Spleen (tissue), 11 donors: ENCODE measurements at regions not wholly inside any gene's neighbourhood (a gene's known extent, or its start where the extent isn't known, plus 50 kb on each side); places are given as distances from the start of the nearest gene placed in this dataset.

Experiments used
- DNase-seq: peaks from one replicate; pipeline ENCODE4 v3.0.0-alpha.2; 2020
- H3K27ac ChIP-seq, 8 donors: fragments of 200-600 bp; sonication (generic) in 7 of 8; 1 replicate in 4 of 8; 2 replicates in 4 of 8; pipeline versions ENCODE4 v1.5.0 to v1.8.0; 2016 to 2021; ENCODE audit warnings: inconsistent platforms in 4 of 8, mild to moderate bottlenecking in 4 of 8, moderate library complexity in 1 of 8
- H3K27me3 ChIP-seq, 7 donors: fragments of 200-600 bp; sonication (generic) in 6 of 7; replicated peaks in 1 of 7; 1 replicate in 4 of 7; 2 replicates in 3 of 7; pipeline versions ENCODE4 v1.5.0 to v1.8.0; 2016 to 2021; ENCODE audit warnings: inconsistent platforms in 3 of 7, mild to moderate bottlenecking in 1 of 7
- H3K36me3 ChIP-seq, 6 donors: fragments of 200-600 bp; sonication (generic) in 5 of 6; 1 replicate in 4 of 6; 2 replicates in 2 of 6; pipeline versions ENCODE4 v1.5.0 to v1.8.0; 2016 to 2021; ENCODE audit warnings: inconsistent platforms in 2 of 6
- H3K4me1 ChIP-seq, 6 donors: fragments of 200-600 bp; sonication (generic) in 5 of 6; 1 replicate in 3 of 6; 2 replicates in 3 of 6; pipeline versions ENCODE4 v1.5.0 to v1.8.0; 2016 to 2021; ENCODE audit warnings: inconsistent platforms in 3 of 6
- H3K4me3 ChIP-seq, 8 donors: fragments of 200-600 bp; sonication (generic) in 7 of 8; 1 replicate in 4 of 8; 2 replicates in 4 of 8; pipeline versions ENCODE4 v1.5.0 to v1.8.0; 2016 to 2021; ENCODE audit warnings: inconsistent platforms in 4 of 8, mild to moderate bottlenecking in 4 of 8, moderate library complexity in 2 of 8
- H3K9me3 ChIP-seq, 8 donors: fragments of 200-600 bp; sonication (generic) in 7 of 8; 1 replicate in 4 of 8; 2 replicates in 4 of 8; pipeline versions ENCODE4 v1.5.0 to v1.8.0; 2016 to 2021; ENCODE audit warnings: inconsistent platforms in 4 of 8
- CTCF ChIP-seq, 11 experiments: fragments of 200-600 bp in 7 of 11; fragments of 450-650 bp in 4 of 11; sonication (generic) in 4 of 11; IDR thresholded peaks in 8 of 11; conservative IDR thresholded peaks in 3 of 11; 1 replicate in 7 of 11; 2 replicates in 4 of 11; pipeline versions ENCODE4 v1.4.0 to v1.8.0; 2016 to 2021; ENCODE audit warnings: antibody characterized with exemption in 11 of 11, inconsistent platforms in 4 of 11, mild to moderate bottlenecking in 1 of 11
- POLR2A ChIP-seq, 3 donors: fragments of 450-650 bp; IDR thresholded peaks; one replicate each; pipeline ENCODE4 v1.5.1; 2017; ENCODE audit warnings: antibody characterized with exemption in 3 of 3, mild to moderate bottlenecking in 1 of 3
- POLR2AphosphoS5 ChIP-seq, 3 donors: sonication (generic); formaldehyde crosslinking; IDR thresholded peaks; one replicate each; pipeline ENCODE4 v1.5.1; 2017; ENCODE audit warnings: antibody characterized with exemption in 3 of 3
- WGBS, 5 donors: extraction: QIAGEN DNeasy Blood & Tissue Kit in 3 of 5; methylation state at CpG; one replicate each; pipeline versions ENCODE4 v1.1.5 to v1.1.7; 2013 to 2018; 5-methylcytosine and 5-hydroxymethylcytosine counted together
- intact Hi-C: fragments of 100-400 bp; cut with DNase I; formaldehyde crosslinking; loops from one replicate; pipeline ENCODE4 v1.15.0; 2023; ENCODE audit warnings: low total_unique reads
- donor health status: healthy with polysubstance abuse.
- donor health status: DM: no; HTN: no; CAD: no; lungs with moderate emphysema.
- donor health status: DM: no; HTN: no; CAD: no.
- donor health status: Bipolar disorder and iron deficiency.
- donor health status: healthy.
- donor health status: DM: no; HTN: no; CAD: no.
- donor health status: DM: yes; HTN: yes; CAD: no.

GRCh38 chr3:76010252-76010651 lies 224.9 kb upstream of the ZNF717 start:
- intact Hi-C loops, result no loop called here
- Histone ChIP-seq H3K9me3 (peaks cover 0 to 13% (median 0%) of the 10 kb centered on the region in 8 donors), H3K27me3 (no peaks in the 10 kb centered on the region), H3K4me3 (no peak overlapping the region), H3K27ac (no peak overlapping the region), H3K4me1 (no peaks in the 10 kb centered on the region), H3K36me3 (no peaks in the 10 kb centered on the region)
- WGBS, 5 donors, result 59 to 75% (median 72%) methylated on average over 3 of the region's 3 CpGs
- TF ChIP-seq CTCF (IDR thresholded peaks at IDR 0.05 in 8 of 11, conservative IDR thresholded peaks at IDR 0.05 in 3 of 11), result no peak
- no peak for TF ChIP-seq POLR2AphosphoS5 (IDR thresholded peaks at IDR 0.05)
- no peak for TF ChIP-seq POLR2A (IDR thresholded peaks at IDR 0.05)
- DNase-seq, result no peak

GRCh38 chr3:76011121-76011520 lies 225.8 kb upstream of the ZNF717 start:
- peaks cover 0 to 13% (median 0%) of the 10 kb centered on the region in 8 donors for H3K9me3 ChIP-seq
- H3K27me3 ChIP-seq, result no peaks in the 10 kb centered on the region
- intact Hi-C loops, result no loop called here
- no peaks in the 10 kb centered on the region for H3K4me1 ChIP-seq
- no peak for DNase-seq
- H3K27ac ChIP-seq, result no peak overlapping the region
- TF ChIP-seq CTCF (IDR thresholded peaks at IDR 0.05 in 8 of 11, conservative IDR thresholded peaks at IDR 0.05 in 3 of 11), result no peak
- TF ChIP-seq POLR2A (IDR thresholded peaks at IDR 0.05), result no peak
- TF ChIP-seq POLR2AphosphoS5 (IDR thresholded peaks at IDR 0.05), result no peak
- no peak overlapping the region for H3K4me3 ChIP-seq
- no peaks in the 10 kb centered on the region for H3K36me3 ChIP-seq
- WGBS, 5 donors, result 80 to 87% (median 86%) methylated on average over 6 of the region's 6 CpGs

- WGBS, 5 donors, result 92 to 99% (median 94%) methylated on average over 2 of the region's 2 CpGs
- H3K27ac ChIP-seq, result no peak overlapping the region
- H3K9me3 ChIP-seq, result peaks cover 0 to 13% (median 0%) of the 10 kb centered on the region in 8 donors
- TF ChIP-seq POLR2AphosphoS5 (IDR thresholded peaks at IDR 0.05), result no peak
- no peak for TF ChIP-seq POLR2A (IDR thresholded peaks at IDR 0.05)
- no peak for TF ChIP-seq CTCF (IDR thresholded peaks at IDR 0.05 in 8 of 11, conservative IDR thresholded peaks at IDR 0.05 in 3 of 11)
- H3K27me3 ChIP-seq, result no peaks in the 10 kb centered on the region
- intact Hi-C loops, result no loop called here
- no peaks in the 10 kb centered on the region for H3K4me1 ChIP-seq
- H3K4me3 ChIP-seq, result no peak overlapping the region
- no peaks in the 10 kb centered on the region for H3K36me3 ChIP-seq
- DNase-seq, result no peak
Measured at GRCh38 chr3:76015496-76015895, 230.1 kb upstream of the ZNF717 start.

- intact Hi-C loops, result no loop called here
- no peak overlapping the region for H3K4me3 ChIP-seq
- 83 to 90% (median 89%) methylated on average over 6 of the region's 6 CpGs for WGBS, 5 donors
- no peaks in the 10 kb centered on the region for H3K27me3 ChIP-seq
- TF ChIP-seq POLR2A (IDR thresholded peaks at IDR 0.05) (no peak), CTCF (IDR thresholded peaks at IDR 0.05 in 8 of 11, conservative IDR thresholded peaks at IDR 0.05 in 3 of 11) (no peak), POLR2AphosphoS5 (IDR thresholded peaks at IDR 0.05) (no peak)
- peaks cover 0 to 13% (median 0%) of the 10 kb centered on the region in 8 donors for H3K9me3 ChIP-seq
- no peak for DNase-seq
- no peaks in the 10 kb centered on the region for H3K4me1 ChIP-seq
- H3K36me3 ChIP-seq, result no peaks in the 10 kb centered on the region
- H3K27ac ChIP-seq, result no peak overlapping the region
Measured at GRCh38 chr3:76016111-76016510, 230.8 kb upstream of the ZNF717 start.
